Choroid plexus epithelial cell (primary cell): ENCODE measurements at regions not wholly inside any gene's neighbourhood (a gene's known extent, or its start where the extent isn't known, plus 50 kb on each side); places are given as distances from the start of the nearest gene placed in this dataset.

ENCODE experiments used
- DNase-seq: peaks from one replicate; pipeline ENCODE4 v3.0.0-alpha.2; 2010; ENCODE audit warnings: low read depth
- H3K4me3 ChIP-seq: 2 replicates; pipeline ENCODE4 v1.5.1; 2011; ENCODE audit warnings: low read depth, mild to moderate bottlenecking, control low read depth, low read length, moderate library complexity
- CTCF ChIP-seq: conservative IDR thresholded peaks from 2 replicates; pipeline ENCODE4 v1.5.1; 2011; ENCODE audit warnings: low read depth, mild to moderate bottlenecking, control low read depth, inconsistent platforms, low read length, moderate library complexity

DNA sequence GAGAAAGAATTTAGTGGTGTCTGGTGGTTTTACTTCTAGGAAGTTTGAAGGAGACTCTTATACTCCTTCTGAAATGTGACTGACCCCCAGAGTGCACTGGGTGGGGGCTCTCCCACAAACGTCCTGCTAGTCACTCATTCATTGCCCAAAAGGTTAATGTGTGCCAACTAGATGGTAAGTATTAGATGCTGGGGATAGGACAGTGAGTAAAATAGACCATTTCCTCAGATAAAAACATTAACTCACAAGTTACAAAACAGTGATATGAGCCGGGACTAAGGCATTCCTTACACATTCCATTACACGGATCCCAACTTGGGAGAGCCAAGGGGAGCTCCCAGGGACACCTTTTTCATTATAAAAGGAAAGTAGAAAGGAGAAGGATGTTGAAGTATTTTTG lies 185.1 kb downstream of the ATXN7L3B start:
- H3K4me3 ChIP-seq = no peak overlapping the region
- DNase-seq = peak; percentile 4
- TF ChIP-seq CTCF = no peak

GRCh38 chr12:74725154-74725553 lies 187.5 kb downstream of the ATXN7L3B start:
- peak; percentile 86 for DNase-seq
- TF ChIP-seq CTCF = no peak
- no peak overlapping the region for H3K4me3 ChIP-seq

DNA sequence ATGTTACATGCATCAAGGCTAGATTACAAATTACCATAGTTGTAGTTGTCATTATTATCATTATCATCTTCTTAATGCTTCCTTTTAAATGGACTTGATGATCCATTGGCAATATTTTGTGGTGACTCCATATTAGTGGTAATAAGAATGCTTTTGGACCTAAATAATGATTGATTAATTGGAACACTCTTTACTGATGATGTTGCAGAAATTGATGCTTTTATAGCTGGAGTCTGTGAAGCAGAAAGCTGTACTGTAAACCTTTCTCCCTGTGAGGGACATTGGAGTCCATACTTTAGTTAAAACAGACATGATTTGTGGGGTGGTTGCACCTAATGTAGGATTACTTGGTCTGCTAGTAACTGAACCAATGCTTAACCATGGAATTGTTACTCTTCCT lies 190.4 kb downstream of the ATXN7L3B start:
- TF ChIP-seq CTCF = no peak
- DNase-seq = no peak

DNA sequence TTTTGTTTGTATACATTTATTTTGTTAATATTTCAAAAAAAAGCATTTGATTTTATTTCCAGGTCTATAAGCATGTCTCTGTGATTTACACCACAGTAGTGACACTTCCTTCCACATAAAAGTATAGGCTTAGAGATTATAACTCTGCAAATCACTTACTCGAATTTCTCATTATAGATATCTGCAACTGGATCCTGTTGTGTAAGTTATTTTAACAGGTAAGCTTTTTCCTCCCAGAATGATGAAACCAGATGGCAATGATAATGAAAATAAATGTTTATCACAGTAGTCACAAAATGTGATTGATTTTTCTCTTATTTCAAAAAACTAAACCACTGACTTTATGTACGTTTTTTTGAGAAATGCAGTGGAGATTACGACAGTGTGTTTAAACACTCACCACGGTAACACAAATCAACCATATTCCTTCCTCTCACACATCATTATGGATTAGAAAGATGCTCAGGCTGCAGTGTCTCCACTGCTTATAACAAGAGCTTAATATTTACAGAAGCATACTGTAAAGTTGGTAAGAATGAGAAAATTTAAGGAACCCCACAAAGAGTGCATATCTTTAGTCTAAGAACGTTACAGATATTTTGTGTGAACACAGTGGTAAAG lies 194.6 kb downstream of the ATXN7L3B start:
- TF ChIP-seq CTCF = no peak
- no peak overlapping the region for H3K4me3 ChIP-seq
- DNase-seq = no peak

More for the DNA sequence above, 190.4 kb downstream of the ATXN7L3B start:
- H3K4me3 ChIP-seq = no peak overlapping the region

DNA sequence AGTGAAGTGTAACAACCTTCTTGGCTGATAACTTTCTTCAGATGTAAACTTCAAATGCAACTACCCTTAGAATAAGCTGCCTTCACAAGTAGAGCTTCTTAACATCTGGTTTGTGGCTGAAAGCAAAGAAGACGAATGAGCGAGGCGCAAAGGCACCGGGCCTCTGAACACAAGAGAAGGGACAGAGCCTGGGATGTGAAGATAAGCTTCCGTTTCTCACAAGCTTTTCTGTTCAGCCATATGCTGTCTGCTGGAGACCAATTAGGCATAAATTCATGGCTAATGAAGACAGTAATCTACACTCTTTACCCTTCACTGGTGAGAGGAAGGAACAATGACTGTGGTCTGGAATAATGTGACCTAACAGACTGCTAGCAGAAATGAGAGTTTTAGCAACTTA lies 195.2 kb downstream of the ATXN7L3B start:
- TF ChIP-seq CTCF = no peak
- no peak overlapping the region for H3K4me3 ChIP-seq
- DNase-seq = no peak

- no peak for DNase-seq
- TF ChIP-seq CTCF = no peak
- no peak overlapping the region for H3K4me3 ChIP-seq
These were observed 203.5 kb downstream of the ATXN7L3B start for GRCh38 chr12:74741112-74741511.

GRCh38 chr12:74747305-74747704 lies 209.7 kb downstream of the ATXN7L3B start:
- peak; percentile 69 for DNase-seq

More at GRCh38 chr12:74747305-74747704, 209.7 kb downstream of the ATXN7L3B start:
- no peak overlapping the region for H3K4me3 ChIP-seq
- TF ChIP-seq CTCF = peak; percentile 43
